ENCODE measurements at regions not wholly inside any gene's neighbourhood (a gene's known extent, or its start where the extent isn't known, plus 50 kb on each side); places are given as distances from the start of the nearest gene placed in this dataset.

DNA sequence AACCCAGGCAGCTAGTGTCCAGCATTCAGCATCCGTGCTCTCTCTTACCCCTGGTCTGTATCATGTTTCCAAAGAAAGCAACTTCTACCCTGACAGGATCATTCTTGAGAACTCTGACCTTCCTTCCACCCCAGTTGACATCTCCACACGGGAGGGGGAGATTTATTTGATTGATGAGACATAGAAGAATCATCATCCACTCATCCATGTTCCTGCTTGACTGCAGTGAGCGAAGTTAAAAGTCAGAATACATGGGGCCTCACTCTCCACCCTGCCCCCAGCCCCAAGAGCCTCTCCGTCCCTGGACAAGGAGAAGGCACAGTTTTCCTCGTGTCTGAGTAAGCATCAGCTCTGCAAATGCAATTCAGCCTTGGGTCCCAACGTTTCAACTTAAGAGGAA lies 356.0 kb upstream of the TNP1 start:
- no peak for TF ChIP-seq CTCF (IDR thresholded peaks at IDR 0.05)
- Mint-ChIP-seq H3K4me1 (peaks cover 39% of the 10 kb centered on the region), H3K9me3 (peaks cover 0 to 9% (median 4%) of the 10 kb centered on the region in 7 donors), H3K4me3 (peak overlapping the region in 1 of 2 donors; percentile 83), H3K36me3 (peaks cover 8 to 17% of the 10 kb centered on the region in 2 donors), H3K27ac (no peak overlapping the region), H3K27me3 (ENCODE audit: low read depth in 3 of 3) (peaks cover 62 to 81% (median 71%) of the 10 kb centered on the region in 3 donors)
- intact Hi-C loops (cut with micrococcal nuclease), result no loop called here
- peaks cover 29 to 38% of the 10 kb centered on the region in 2 donors for H3K4me1 ChIP-seq (ENCODE audit: control insufficient read depth in 1 of 2, insufficient read depth in 2 of 2, low read length in 2 of 2)
- no peaks in the 10 kb centered on the region for H3K36me3 ChIP-seq (replicated peaks in 1 of 2; ENCODE audit: control insufficient read depth in 1 of 2, insufficient read depth in 2 of 2, low read length in 2 of 2)
- DNase-seq, result no peak
- no peak overlapping the region for H3K9ac ChIP-seq (ENCODE audit: insufficient read depth, low read length, poor library complexity, severe bottlenecking)
- H3K4me3 ChIP-seq (replicated peaks in 1 of 3; ENCODE audit: low read depth in 2 of 3, low read length in 3 of 3), result no peak overlapping the region
- 84% methylated on average over 4 of the region's 6 CpGs for whole genome bisulfite sequencing (ENCODE audit: insufficient coverage)
- peaks cover 80 to 88% of the 10 kb centered on the region in 2 donors for H3K27me3 ChIP-seq (ENCODE audit: control insufficient read depth in 2 of 2, insufficient read depth in 2 of 2, low read length in 2 of 2)
- H2AFZ ChIP-seq (ENCODE audit: insufficient read depth, low read depth, low read length, poor library complexity, severe bottlenecking), result no peak overlapping the region
- no peaks in the 10 kb centered on the region for H3K79me2 ChIP-seq (ENCODE audit: insufficient read depth, low read length)
- H3K9me3 ChIP-seq (replicated peaks in 1 of 2; ENCODE audit: control insufficient read depth in 1 of 2, insufficient read depth in 1 of 2, low read length in 2 of 2), result no peaks in the 10 kb centered on the region
- H4K20me1 ChIP-seq (ENCODE audit: insufficient read depth, low read length), result no peaks in the 10 kb centered on the region
- no peak overlapping the region for H3K4me2 ChIP-seq (replicated peaks; ENCODE audit: extremely low read depth, low read length, poor library complexity, severe bottlenecking)
- H3K27ac ChIP-seq (ENCODE audit: low read depth in 1 of 2, low read length in 2 of 2), result no peak overlapping the region

DNA sequence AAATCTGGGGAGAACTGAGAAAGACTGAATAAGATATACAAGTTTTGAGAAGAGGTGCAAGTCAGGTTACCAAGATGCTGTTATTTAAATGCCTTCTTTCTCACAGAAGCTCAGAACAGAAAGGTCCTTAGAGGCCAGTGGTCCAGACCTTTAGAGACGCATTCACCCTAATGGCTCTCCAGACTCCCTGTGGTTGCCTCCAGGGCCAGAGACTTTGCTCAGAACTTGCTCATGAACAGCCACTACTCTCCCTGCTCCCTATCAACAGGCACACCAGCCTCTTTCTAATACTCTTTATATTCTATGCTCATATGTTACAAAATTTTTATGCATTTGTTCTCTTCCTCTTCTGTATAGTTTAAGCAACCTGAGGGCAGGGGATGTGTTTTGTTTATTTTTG lies 349.0 kb upstream of the TNP1 start:
- no peak overlapping the region for H3K4me3 ChIP-seq (replicated peaks in 1 of 3; ENCODE audit: low read depth in 2 of 3, low read length in 3 of 3)
- H3K4me1 ChIP-seq (ENCODE audit: control insufficient read depth in 1 of 2, insufficient read depth in 2 of 2, low read length in 2 of 2), result no peaks in the 10 kb centered on the region
- H3K4me1 Mint-ChIP-seq, result peaks cover 4% of the 10 kb centered on the region
- 100% methylated on average over 1 of the region's 1 CpG for WGBS (ENCODE audit: insufficient coverage)
- no peak overlapping the region for H3K4me2 ChIP-seq (replicated peaks; ENCODE audit: extremely low read depth, low read length, poor library complexity, severe bottlenecking)
- H3K27me3 Mint-ChIP-seq (ENCODE audit: low read depth in 3 of 3), result peaks cover 39 to 72% (median 55%) of the 10 kb centered on the region in 3 donors
- H3K9me3 ChIP-seq (replicated peaks in 1 of 2; ENCODE audit: control insufficient read depth in 1 of 2, insufficient read depth in 1 of 2, low read length in 2 of 2), result peaks cover 0 to 6% of the 10 kb centered on the region in 2 donors
- no peak overlapping the region for H2AFZ ChIP-seq (ENCODE audit: insufficient read depth, low read depth, low read length, poor library complexity, severe bottlenecking)
- TF ChIP-seq CTCF (IDR thresholded peaks at IDR 0.05), result no peak
- peak overlapping the region in 1 of 2 donors; percentile 37 for H3K4me3 Mint-ChIP-seq
- DNase-seq, result no peak
- no peak overlapping the region for H3K27ac ChIP-seq (ENCODE audit: low read depth in 1 of 2, low read length in 2 of 2)
- no peaks in the 10 kb centered on the region for H4K20me1 ChIP-seq (ENCODE audit: insufficient read depth, low read length)
- peaks cover 0 to 4% of the 10 kb centered on the region in 2 donors for H3K36me3 Mint-ChIP-seq
- no peaks in the 10 kb centered on the region for H3K79me2 ChIP-seq (ENCODE audit: insufficient read depth, low read length)
- intact Hi-C loops (cut with micrococcal nuclease), result no loop called here
- H3K9ac ChIP-seq (ENCODE audit: insufficient read depth, low read length, poor library complexity, severe bottlenecking), result no peak overlapping the region
- H3K36me3 ChIP-seq (replicated peaks in 1 of 2; ENCODE audit: control insufficient read depth in 1 of 2, insufficient read depth in 2 of 2, low read length in 2 of 2), result no peaks in the 10 kb centered on the region
- H3K27ac Mint-ChIP-seq, result no peak overlapping the region
- H3K27me3 ChIP-seq (ENCODE audit: control insufficient read depth in 2 of 2, insufficient read depth in 2 of 2, low read length in 2 of 2), result peaks cover 59 to 76% of the 10 kb centered on the region in 2 donors
- peaks cover 3 to 17% (median 9%) of the 10 kb centered on the region in 7 donors for H3K9me3 Mint-ChIP-seq

All from CD14-positive monocyte (primary cell).